ENCODE measurements at regions not wholly inside any gene's neighbourhood (a gene's known extent, or its start where the extent isn't known, plus 50 kb on each side); places are given as distances from the start of the nearest gene placed in this dataset.
"Not testable (repeated sequence)": the region's sequence is repeated elsewhere in the genome, so short reads cannot be mapped to it uniquely, and the experiment has no call there.

DNA sequence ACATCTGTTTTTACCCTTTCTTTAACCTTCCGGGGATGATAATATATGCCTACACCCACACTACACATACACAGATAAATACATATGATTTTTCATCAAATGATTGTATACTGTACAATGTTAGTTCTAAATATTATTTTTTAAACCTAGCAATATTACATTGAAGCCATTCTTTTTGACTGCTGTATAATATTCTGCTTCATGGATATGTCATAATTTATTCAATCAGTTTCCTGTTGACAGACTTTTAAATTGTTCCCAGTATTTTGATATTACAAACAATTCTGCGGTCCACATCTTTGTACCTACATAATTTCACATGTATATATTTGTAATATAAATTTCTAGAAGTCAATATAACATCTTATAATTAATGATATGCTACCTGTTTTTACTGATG lies 59.0 kb upstream of the ITGB1 start:
- POLR2A ChIA-PET, result no interaction called here
- Histone ChIP-seq H3K27me3 (replicated peaks in 1 of 4; ENCODE audit: control extremely low read depth in 1 of 4, control insufficient read depth in 3 of 4, insufficient read depth in 4 of 4, low read length in 3 of 4) (no peaks in the 10 kb centered on the region), H3K4me2 (replicated peaks; ENCODE audit: low read depth, low read length, poor library complexity, severe bottlenecking) (no peak overlapping the region), H3K36me3 (replicated peaks in 1 of 2; ENCODE audit: control extremely low read depth in 1 of 2, control insufficient read depth in 1 of 2, extremely low read depth in 1 of 2, insufficient read depth in 2 of 2, low read length in 1 of 2) (no peaks in the 10 kb centered on the region), H3K27ac (ENCODE audit: low read length in 2 of 2) (no peak overlapping the region), H3K9ac (ENCODE audit: low read length) (no peak overlapping the region), H3K9me3 (ENCODE audit: control extremely low read depth in 1 of 3, control insufficient read depth in 2 of 3, insufficient read depth in 1 of 3, low read length in 2 of 3) (no peaks in the 10 kb centered on the region), H3K79me2 (ENCODE audit: control insufficient read depth, insufficient read depth, low read length) (no peaks in the 10 kb centered on the region), H2AFZ (ENCODE audit: insufficient read depth, low read depth, low read length, poor library complexity, severe bottlenecking) (no peak overlapping the region), H3K4me3 (ENCODE audit: control extremely low read depth in 1 of 5, extremely low read depth in 1 of 5, insufficient read depth in 1 of 5, low read depth in 2 of 5, low read length in 4 of 5) (no peak overlapping the region), H4K20me1 (ENCODE audit: control insufficient read depth, insufficient read depth, low read length, poor library complexity, severe bottlenecking) (no peaks in the 10 kb centered on the region), H3K4me1 (ENCODE audit: control insufficient read depth in 2 of 2, insufficient read depth in 2 of 2, low read length in 2 of 2) (peaks cover 0 to 3% of the 10 kb centered on the region in 2 donors)
- Mint-ChIP-seq H3K27me3 (no peaks in the 10 kb centered on the region), H3K4me1 (peaks cover 10% of the 10 kb centered on the region), H3K27ac (no peak overlapping the region), H3K9me3 (ENCODE audit: insufficient read depth) (no peaks in the 10 kb centered on the region), H3K4me3 (no peak overlapping the region)
- DNase-seq (no peak), ATAC-seq (ENCODE audit: low read depth) (no peak)
- WGBS (ENCODE audit: insufficient coverage), result no CpG with 5 or more reads among the region's 2 CpGs
- CTCF ChIA-PET, result no interaction called here
- TF ChIP-seq, protein P1, sequence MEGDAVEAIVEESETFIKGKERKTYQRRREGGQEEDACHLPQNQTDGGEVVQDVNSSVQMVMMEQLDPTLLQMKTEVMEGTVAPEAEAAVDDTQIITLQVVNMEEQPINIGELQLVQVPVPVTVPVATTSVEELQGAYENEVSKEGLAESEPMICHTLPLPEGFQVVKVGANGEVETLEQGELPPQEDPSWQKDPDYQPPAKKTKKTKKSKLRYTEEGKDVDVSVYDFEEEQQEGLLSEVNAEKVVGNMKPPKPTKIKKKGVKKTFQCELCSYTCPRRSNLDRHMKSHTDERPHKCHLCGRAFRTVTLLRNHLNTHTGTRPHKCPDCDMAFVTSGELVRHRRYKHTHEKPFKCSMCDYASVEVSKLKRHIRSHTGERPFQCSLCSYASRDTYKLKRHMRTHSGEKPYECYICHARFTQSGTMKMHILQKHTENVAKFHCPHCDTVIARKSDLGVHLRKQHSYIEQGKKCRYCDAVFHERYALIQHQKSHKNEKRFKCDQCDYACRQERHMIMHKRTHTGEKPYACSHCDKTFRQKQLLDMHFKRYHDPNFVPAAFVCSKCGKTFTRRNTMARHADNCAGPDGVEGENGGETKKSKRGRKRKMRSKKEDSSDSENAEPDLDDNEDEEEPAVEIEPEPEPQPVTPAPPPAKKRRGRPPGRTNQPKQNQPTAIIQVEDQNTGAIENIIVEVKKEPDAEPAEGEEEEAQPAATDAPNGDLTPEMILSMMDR (IDR thresholded peaks at IDR 0.05), result no peak
- intact Hi-C loops (cut with micrococcal nuclease), result no loop called here

DNA sequence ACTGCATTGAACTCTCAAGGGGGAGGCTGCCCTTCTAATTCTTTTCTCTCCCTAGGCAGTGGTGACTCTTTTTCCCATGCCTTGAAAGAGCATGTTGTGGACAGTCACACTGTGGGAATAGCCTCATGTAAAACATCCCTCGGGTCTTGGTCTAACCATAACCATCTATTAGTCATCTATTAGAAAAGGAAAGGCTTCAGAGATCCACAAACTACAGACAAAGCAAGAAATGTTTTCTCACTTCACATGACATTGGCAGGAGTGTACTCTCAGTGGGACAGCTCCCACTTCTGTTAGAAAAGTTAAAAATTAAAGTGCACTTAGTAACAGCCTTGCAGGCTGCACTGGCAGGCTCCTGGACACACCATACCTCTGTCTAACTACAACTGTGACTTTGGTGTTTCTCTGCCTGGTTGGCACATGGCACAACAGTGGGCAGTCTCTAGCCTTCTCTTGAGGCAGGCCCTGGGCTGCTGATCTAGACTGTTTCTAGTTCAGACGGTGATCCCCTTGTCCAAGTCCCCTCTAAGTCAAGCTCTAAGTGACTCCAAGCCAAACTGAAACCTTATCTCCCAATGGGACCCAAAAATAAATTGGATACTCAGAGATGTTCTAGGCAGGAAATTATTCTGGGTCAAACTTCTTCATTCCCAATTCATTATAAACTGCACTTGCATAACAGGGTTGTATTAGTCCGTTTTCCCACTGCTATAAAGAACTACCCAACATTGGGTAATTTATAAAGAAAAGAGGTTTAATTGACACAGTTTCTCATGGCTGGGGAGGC lies 57.9 kb upstream of the ITGB1 start:
- ChIA-PET CTCF (no interaction called here), POLR2A (no interaction called here)
- peak overlapping the region; percentile 8 for H3K27ac Mint-ChIP-seq

DNA sequence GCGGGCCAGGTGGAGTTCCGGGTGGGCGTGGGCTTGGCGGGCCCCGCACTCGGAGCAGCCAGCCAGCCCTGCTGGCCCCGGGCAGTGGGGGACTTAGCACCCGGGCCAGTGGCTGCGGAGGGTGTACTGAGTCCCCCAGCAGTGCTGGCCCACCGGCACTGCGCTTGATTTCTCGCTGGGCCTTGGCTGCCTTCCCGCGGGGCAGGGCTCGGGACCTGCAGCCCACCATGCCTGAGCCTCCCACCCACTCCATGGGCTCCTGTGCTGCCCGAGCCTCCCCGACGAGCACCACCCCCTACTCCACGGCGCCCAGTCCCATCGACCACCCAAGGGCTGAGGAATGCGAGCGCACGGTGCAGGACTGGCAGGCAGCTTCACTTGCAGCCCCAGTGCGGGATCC lies 55.3 kb upstream of the ITGB1 start:
- H3K4me3 ChIP-seq (ENCODE audit: control extremely low read depth in 1 of 5, extremely low read depth in 1 of 5, insufficient read depth in 1 of 5, low read depth in 2 of 5, low read length in 4 of 5); H3K4me2 ChIP-seq (replicated peaks; ENCODE audit: low read depth, low read length, poor library complexity, severe bottlenecking); H3K4me3 Mint-ChIP-seq; H3K27me3 Mint-ChIP-seq; H3K9ac ChIP-seq (ENCODE audit: low read length); H4K20me1 ChIP-seq (ENCODE audit: control insufficient read depth, insufficient read depth, low read length, poor library complexity, severe bottlenecking); H3K27me3 ChIP-seq (replicated peaks in 1 of 4; ENCODE audit: control extremely low read depth in 1 of 4, control insufficient read depth in 3 of 4, insufficient read depth in 4 of 4, low read length in 3 of 4); H3K27ac ChIP-seq (ENCODE audit: low read length in 2 of 2); H3K9me3 ChIP-seq (ENCODE audit: control extremely low read depth in 1 of 3, control insufficient read depth in 2 of 3, insufficient read depth in 1 of 3, low read length in 2 of 3); POLR2A ChIA-PET; ATAC-seq (ENCODE audit: low read depth); H3K79me2 ChIP-seq (ENCODE audit: control insufficient read depth, insufficient read depth, low read length); DNase-seq; H3K9me3 Mint-ChIP-seq (ENCODE audit: insufficient read depth); H2AFZ ChIP-seq (ENCODE audit: insufficient read depth, low read depth, low read length, poor library complexity, severe bottlenecking); H3K36me3 ChIP-seq (replicated peaks in 1 of 2; ENCODE audit: control extremely low read depth in 1 of 2, control insufficient read depth in 1 of 2, extremely low read depth in 1 of 2, insufficient read depth in 2 of 2, low read length in 1 of 2); CTCF ChIA-PET; H3K27ac Mint-ChIP-seq: not testable (repeated sequence)
- WGBS (ENCODE audit: insufficient coverage), result 96% methylated on average over 12 of the region's 25 CpGs
- peaks cover 16 to 32% of the 10 kb centered on the region in 2 donors for H3K4me1 ChIP-seq (ENCODE audit: control insufficient read depth in 2 of 2, insufficient read depth in 2 of 2, low read length in 2 of 2)
- peaks cover 35% of the 10 kb centered on the region for H3K4me1 Mint-ChIP-seq
- intact Hi-C loops (cut with micrococcal nuclease), result loop anchor here (5.0 kb wide), 1 partner anchor 84 kb away; no protein-coding TSS in a partner anchor

More for the DNA sequence above, 57.9 kb upstream of the ITGB1 start:
- 100% methylated on average over 1 of the region's 3 CpGs for WGBS (ENCODE audit: insufficient coverage)
- no peak overlapping the region for H3K27ac ChIP-seq (ENCODE audit: low read length in 2 of 2)
- intact Hi-C loops (cut with micrococcal nuclease), result no loop called here
- no peaks in the 10 kb centered on the region for H3K36me3 ChIP-seq (replicated peaks in 1 of 2; ENCODE audit: control extremely low read depth in 1 of 2, control insufficient read depth in 1 of 2, extremely low read depth in 1 of 2, insufficient read depth in 2 of 2, low read length in 1 of 2)
- H3K79me2 ChIP-seq (ENCODE audit: control insufficient read depth, insufficient read depth, low read length), result no peaks in the 10 kb centered on the region
- H3K9ac ChIP-seq (ENCODE audit: low read length), result no peak overlapping the region
- H3K27me3 ChIP-seq (replicated peaks in 1 of 4; ENCODE audit: control extremely low read depth in 1 of 4, control insufficient read depth in 3 of 4, insufficient read depth in 4 of 4, low read length in 3 of 4), result no peaks in the 10 kb centered on the region
- peaks cover 13% of the 10 kb centered on the region for H3K4me1 Mint-ChIP-seq
- no peak overlapping the region for H3K4me3 ChIP-seq (ENCODE audit: control extremely low read depth in 1 of 5, extremely low read depth in 1 of 5, insufficient read depth in 1 of 5, low read depth in 2 of 5, low read length in 4 of 5)
- no peak overlapping the region for H2AFZ ChIP-seq (ENCODE audit: insufficient read depth, low read depth, low read length, poor library complexity, severe bottlenecking)
- no peak overlapping the region for H3K4me2 ChIP-seq (replicated peaks; ENCODE audit: low read depth, low read length, poor library complexity, severe bottlenecking)
- no peaks in the 10 kb centered on the region for H3K27me3 Mint-ChIP-seq
- no peaks in the 10 kb centered on the region for H3K9me3 Mint-ChIP-seq (ENCODE audit: insufficient read depth)
- no peaks in the 10 kb centered on the region for H3K9me3 ChIP-seq (ENCODE audit: control extremely low read depth in 1 of 3, control insufficient read depth in 2 of 3, insufficient read depth in 1 of 3, low read length in 2 of 3)
- DNase-seq (no peak), ATAC-seq (ENCODE audit: low read depth) (no peak)
- TF ChIP-seq EZH2 (IDR thresholded peaks at IDR 0.05; ENCODE audit: borderline replicate concordance, insufficient read depth, low read depth, low read length, poor library complexity, severe bottlenecking), result no peak
- TF ChIP-seq, protein P1 (IDR thresholded peaks at IDR 0.05), result no peak
- no peaks in the 10 kb centered on the region for H4K20me1 ChIP-seq (ENCODE audit: control insufficient read depth, insufficient read depth, low read length, poor library complexity, severe bottlenecking)
- H3K4me1 ChIP-seq (ENCODE audit: control insufficient read depth in 2 of 2, insufficient read depth in 2 of 2, low read length in 2 of 2), result peaks cover 0 to 7% of the 10 kb centered on the region in 2 donors
- no peak overlapping the region for H3K4me3 Mint-ChIP-seq

Data from B cell (primary cell).